Prostate gland (tissue), 2 donors: ENCODE measurements at regions not wholly inside any gene's neighbourhood (a gene's known extent, or its start where the extent isn't known, plus 50 kb on each side); places are given as distances from the start of the nearest gene placed in this dataset.

ENCODE experiments used
- DNase-seq: peaks from one replicate; pipeline ENCODE4 v3.0.0-alpha.2; 2019; ENCODE audit warnings: low spot score
- H3K27ac ChIP-seq, 2 donors: fragments of 200-600 bp; sonication (generic); 2 replicates each; pipeline ENCODE4 v1.5.1; 2017 to 2019
- H3K27me3 ChIP-seq: fragments of 200-600 bp; sonication (generic); replicated peaks from 2 replicates; pipeline ENCODE4 v1.5.1; 2019; ENCODE audit not compliant: insufficient read depth
- H3K36me3 ChIP-seq, 2 donors: fragments of 200-600 bp; sonication (generic); 1 replicate in 1 of 2; 2 replicates in 1 of 2; pipeline versions ENCODE4 v1.5.1 to v1.8.1; 2017 to 2019
- H3K4me1 ChIP-seq: fragments of 200-600 bp; sonication (generic); replicated peaks from 2 replicates; pipeline ENCODE4 v1.5.1; 2019
- H3K4me3 ChIP-seq, 2 donors: fragments of 200-600 bp; sonication (generic); 2 replicates each; pipeline ENCODE4 v1.5.1; 2017 to 2019
- H3K9me3 ChIP-seq: fragments of 200-600 bp; sonication (generic); 2 replicates; pipeline ENCODE4 v1.5.1; 2017
- CTCF ChIP-seq, 4 experiments: fragments of 200-600 bp in 2 of 4; fragments of 450-650 bp in 2 of 4; sonication (generic) in 2 of 4; IDR thresholded peaks; 1 replicate in 3 of 4; 2 replicates in 1 of 4; pipeline ENCODE4 v1.5.1; 2016 to 2019; ENCODE audit warnings: antibody characterized with exemption in 4 of 4, mild to moderate bottlenecking in 2 of 4, moderate library complexity in 2 of 4
- POLR2A ChIP-seq: fragments of 450-650 bp; IDR thresholded peaks from one replicate; pipeline ENCODE4 v1.6.1; 2016; ENCODE audit warnings: antibody characterized with exemption, mild to moderate bottlenecking
- POLR2AphosphoS5 ChIP-seq: sonication (generic); formaldehyde crosslinking; IDR thresholded peaks from one replicate; pipeline ENCODE4 v1.6.1; 2017; ENCODE audit warnings: antibody characterized with exemption
- WGBS: methylation state at CpG from one replicate; pipeline ENCODE4 v1.1.5; 2018; 5-methylcytosine and 5-hydroxymethylcytosine counted together
- intact Hi-C: fragments of 100-400 bp; cut with DNase I; formaldehyde crosslinking; loops from one replicate; pipeline ENCODE4 v1.14.2; 2022

- no peaks in the 10 kb centered on the region for H3K4me1 ChIP-seq
- H3K36me3 ChIP-seq, result no peaks in the 10 kb centered on the region
- no peaks in the 10 kb centered on the region for H3K9me3 ChIP-seq
- no peak for DNase-seq
- no peak for TF ChIP-seq CTCF (IDR thresholded peaks at IDR 0.05)
- no peak for TF ChIP-seq POLR2A
- no peak for TF ChIP-seq POLR2AphosphoS5
- H3K4me3 ChIP-seq, result no peak overlapping the region
- H3K27me3 ChIP-seq, result no peaks in the 10 kb centered on the region
- no peak overlapping the region for H3K27ac ChIP-seq
- intact Hi-C loops, result no loop called here
- 39% methylated on average over 15 of the region's 15 CpGs for WGBS
Observed at GRCh38 chr12:111193977-111194702, 174.8 kb downstream of the PHETA1 start.

GRCh38 chr12:111193496-111193895 lies 175.4 kb downstream of the PHETA1 start:
- H3K36me3 ChIP-seq, result no peaks in the 10 kb centered on the region
- H3K9me3 ChIP-seq, result no peaks in the 10 kb centered on the region
- no peaks in the 10 kb centered on the region for H3K27me3 ChIP-seq
- DNase-seq, result no peak
- WGBS, result 73% methylated on average over 14 of the region's 14 CpGs
- H3K4me3 ChIP-seq, result no peak overlapping the region
- intact Hi-C loops, result no loop called here
- H3K27ac ChIP-seq, result no peak overlapping the region
- TF ChIP-seq CTCF (IDR thresholded peaks at IDR 0.05) (no peak), POLR2AphosphoS5 (no peak), POLR2A (no peak)
- no peaks in the 10 kb centered on the region for H3K4me1 ChIP-seq

GRCh38 chr12:111193067-111193466 lies 175.8 kb downstream of the PHETA1 start:
- H3K4me1 ChIP-seq, result no peaks in the 10 kb centered on the region
- no peaks in the 10 kb centered on the region for H3K27me3 ChIP-seq
- no peak overlapping the region for H3K4me3 ChIP-seq
- no peak for TF ChIP-seq CTCF (IDR thresholded peaks at IDR 0.05)
- no peak for TF ChIP-seq POLR2A
- TF ChIP-seq POLR2AphosphoS5, result no peak
- H3K27ac ChIP-seq, result no peak overlapping the region
- intact Hi-C loops, result no loop called here
- no peaks in the 10 kb centered on the region for H3K36me3 ChIP-seq
- WGBS, result 92% methylated on average over 8 of the region's 8 CpGs
- H3K9me3 ChIP-seq, result no peaks in the 10 kb centered on the region
- DNase-seq, result no peak

- Histone ChIP-seq H3K9me3 (no peaks in the 10 kb centered on the region), H3K4me3 (no peak overlapping the region), H3K27me3 (no peaks in the 10 kb centered on the region), H3K36me3 (no peaks in the 10 kb centered on the region), H3K27ac (no peak overlapping the region), H3K4me1 (no peaks in the 10 kb centered on the region)
- 77% methylated on average over 3 of the region's 3 CpGs for WGBS
- no peak for DNase-seq
- intact Hi-C loops, result no loop called here
- no peak for TF ChIP-seq POLR2A
- TF ChIP-seq POLR2AphosphoS5, result no peak
- TF ChIP-seq CTCF (IDR thresholded peaks at IDR 0.05), result no peak
Observed at GRCh38 chr12:111192647-111193046, 176.2 kb downstream of the PHETA1 start.

- no peaks in the 10 kb centered on the region for H3K27me3 ChIP-seq
- intact Hi-C loops, result no loop called here
Observed at GRCh38 chr12:111190741-111191526, 178.0 kb downstream of the PHETA1 start.

More at GRCh38 chr12:111190741-111191526, 178.0 kb downstream of the PHETA1 start:
- WGBS, result 89% methylated on average over 15 of the region's 15 CpGs
- no peak for DNase-seq
- H3K27ac ChIP-seq, result no peak overlapping the region
- no peaks in the 10 kb centered on the region for H3K4me1 ChIP-seq
- no peak overlapping the region for H3K4me3 ChIP-seq
- H3K36me3 ChIP-seq, result no peaks in the 10 kb centered on the region
- no peak for TF ChIP-seq POLR2AphosphoS5
- no peak for TF ChIP-seq CTCF (IDR thresholded peaks at IDR 0.05)
- TF ChIP-seq POLR2A, result no peak
- H3K9me3 ChIP-seq, result no peaks in the 10 kb centered on the region
